A673 (cell line): ENCODE measurements at regions not wholly inside any gene's neighbourhood (a gene's known extent, or its start where the extent isn't known, plus 50 kb on each side); places are given as distances from the start of the nearest gene placed in this dataset.

Source experiments
- BruUV-seq: library from RNA; stranded (reverse); fragments of 400-500 nt; replicated peaks from 2 replicates; lab custom pipeline; 2021; lab: Mats Ljungman, UMichigan
- CTCF ChIA-PET: fragments of 300-600 bp; sonication (Branson Sonifier 250); formaldehyde crosslinking; loops from one replicate; lab custom pipeline; 2022; ENCODE audit warnings: antibody characterized with exemption; lab: Charles Lee
- POLR2A ChIA-PET: fragments of 300-600 bp; sonication (Branson Sonifier 250); formaldehyde crosslinking; loops from one replicate; lab custom pipeline; 2022; ENCODE audit warnings: antibody characterized with exemption; ENCODE audit not compliant: low non-redundant PET; lab: Charles Lee
- DNase-seq: peaks from one replicate; pipeline ENCODE4 v3.0.0-alpha.2; 2015; ENCODE audit warnings: low spot score
- H3K27ac ChIP-seq: fragments of 200-600 bp; sonication (generic); 2 replicates; pipeline ENCODE4 v1.5.1; 2016; ENCODE audit warnings: mixed run types, low read depth, mild to moderate bottlenecking, mixed read lengths, antibody characterized with exemption, low read length; ENCODE audit not compliant: poor library complexity, severe bottlenecking
- H3K27me3 ChIP-seq: fragments of 200-600 bp; sonication (generic); replicated peaks from 2 replicates; pipeline ENCODE4 v1.6.1; 2017; ENCODE audit warnings: mixed run types, low read depth, mild to moderate bottlenecking, mixed read lengths, antibody characterized with exemption, low read length; ENCODE audit not compliant: insufficient read depth, poor library complexity
- H3K36me3 ChIP-seq: fragments of 200-600 bp; sonication (generic); 2 replicates; pipeline ENCODE4 v1.6.1; 2016; ENCODE audit warnings: mixed run types, mild to moderate bottlenecking, mixed read lengths, antibody characterized with exemption, low read length; ENCODE audit not compliant: insufficient read depth, poor library complexity, severe bottlenecking
- H3K4me1 ChIP-seq: fragments of 200-600 bp; sonication (generic); 2 replicates; pipeline ENCODE4 v1.6.1; 2017; ENCODE audit warnings: mixed run types, mild to moderate bottlenecking, mixed read lengths, antibody characterized with exemption, low read length; ENCODE audit not compliant: insufficient read depth, poor library complexity, severe bottlenecking
- H3K4me3 ChIP-seq: fragments of 200-600 bp; sonication (generic); 2 replicates; pipeline ENCODE4 v1.5.1; 2016; ENCODE audit warnings: low read depth, mixed run types, mild to moderate bottlenecking, mixed read lengths, low read length; ENCODE audit not compliant: poor library complexity, severe bottlenecking
- H3K9me3 ChIP-seq: fragments of 200-600 bp; sonication (generic); 2 replicates; pipeline ENCODE4 v1.6.1; 2016; ENCODE audit warnings: mixed run types, low read depth, mild to moderate bottlenecking, mixed read lengths, antibody characterized with exemption, low read length; ENCODE audit not compliant: poor library complexity, severe bottlenecking
- EZH2 ChIP-seq: fragments of 200-600 bp; sonication (generic); IDR thresholded peaks from 2 replicates; pipeline ENCODE4 v1.6.1; 2017; ENCODE audit warnings: borderline replicate concordance, low read depth, mild to moderate bottlenecking, mixed read lengths, antibody characterized with exemption, low read length; ENCODE audit not compliant: poor library complexity, severe bottlenecking
- intact Hi-C: fragments of 100-400 bp; cut with micrococcal nuclease; formaldehyde crosslinking; loops from one replicate; pipeline ENCODE4 v1.10.0; 2022; ENCODE audit not compliant: unreplicated experiment
- TF ChIP-seq, protein P1 (sequence below): fragments of 300-800, 200-600 bp; sonication (generic); conservative IDR thresholded peaks from 2 replicates; pipeline ENCODE4 v1.5.1; 2017; ENCODE audit warnings: low read depth, mild to moderate bottlenecking, antibody characterized with exemption, low read length, moderate library complexity, mixed read lengths

DNA sequence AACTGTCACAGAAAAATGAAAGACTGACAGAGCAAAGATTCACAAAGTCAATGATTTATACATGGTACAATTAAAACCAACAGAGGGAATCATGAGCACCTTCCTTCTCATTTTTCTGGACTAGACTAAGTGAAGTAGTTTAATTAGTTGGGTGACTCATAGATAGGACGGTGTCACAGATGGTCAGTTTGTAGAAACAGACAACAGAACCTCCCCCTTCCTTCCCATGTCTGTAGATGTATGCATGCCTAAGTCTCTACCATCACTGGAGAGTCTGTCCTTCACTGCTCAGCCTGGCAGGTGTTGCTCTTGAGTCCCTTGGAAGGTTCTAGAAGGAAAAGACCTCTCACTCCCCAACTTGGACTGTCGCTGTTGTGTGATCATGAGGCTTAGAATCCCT lies 75.4 kb upstream of the EEF1E1 start:
- Histone ChIP-seq H3K4me3 (no peak overlapping the region), H3K9me3 (no peaks in the 10 kb centered on the region), H3K36me3 (no peaks in the 10 kb centered on the region), H3K4me1 (no peaks in the 10 kb centered on the region), H3K27ac (no peak overlapping the region), H3K27me3 (no peaks in the 10 kb centered on the region)
- BruUV-seq: no TSS peak
- POLR2A ChIA-PET: no interaction called here
- TF ChIP-seq EZH2: no peak
- TF ChIP-seq, protein P1, sequence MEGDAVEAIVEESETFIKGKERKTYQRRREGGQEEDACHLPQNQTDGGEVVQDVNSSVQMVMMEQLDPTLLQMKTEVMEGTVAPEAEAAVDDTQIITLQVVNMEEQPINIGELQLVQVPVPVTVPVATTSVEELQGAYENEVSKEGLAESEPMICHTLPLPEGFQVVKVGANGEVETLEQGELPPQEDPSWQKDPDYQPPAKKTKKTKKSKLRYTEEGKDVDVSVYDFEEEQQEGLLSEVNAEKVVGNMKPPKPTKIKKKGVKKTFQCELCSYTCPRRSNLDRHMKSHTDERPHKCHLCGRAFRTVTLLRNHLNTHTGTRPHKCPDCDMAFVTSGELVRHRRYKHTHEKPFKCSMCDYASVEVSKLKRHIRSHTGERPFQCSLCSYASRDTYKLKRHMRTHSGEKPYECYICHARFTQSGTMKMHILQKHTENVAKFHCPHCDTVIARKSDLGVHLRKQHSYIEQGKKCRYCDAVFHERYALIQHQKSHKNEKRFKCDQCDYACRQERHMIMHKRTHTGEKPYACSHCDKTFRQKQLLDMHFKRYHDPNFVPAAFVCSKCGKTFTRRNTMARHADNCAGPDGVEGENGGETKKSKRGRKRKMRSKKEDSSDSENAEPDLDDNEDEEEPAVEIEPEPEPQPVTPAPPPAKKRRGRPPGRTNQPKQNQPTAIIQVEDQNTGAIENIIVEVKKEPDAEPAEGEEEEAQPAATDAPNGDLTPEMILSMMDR: no peak
- intact Hi-C loops: no loop called here
- DNase-seq: no peak
- CTCF ChIA-PET: no interaction called here

GRCh38 chr6:8175046-8175777 lies 72.9 kb upstream of the EEF1E1 start:
- ChIA-PET CTCF (no interaction called here), POLR2A (no interaction called here)
- TF ChIP-seq, protein P1: no peak
- TF ChIP-seq EZH2: no peak
- DNase-seq: no peak
- Histone ChIP-seq H3K27me3 (no peaks in the 10 kb centered on the region), H3K4me1 (no peaks in the 10 kb centered on the region), H3K36me3 (no peaks in the 10 kb centered on the region), H3K4me3 (no peak overlapping the region), H3K9me3 (no peaks in the 10 kb centered on the region), H3K27ac (no peak overlapping the region)
- BruUV-seq: no TSS peak
- intact Hi-C loops: no loop called here

GRCh38 chr6:8174571-8174970 lies 72.2 kb upstream of the EEF1E1 start:
- ChIA-PET CTCF (no interaction called here), POLR2A (no interaction called here)
- H3K9me3 ChIP-seq: no peaks in the 10 kb centered on the region
- H3K27me3 ChIP-seq: no peaks in the 10 kb centered on the region
- TF ChIP-seq, protein P1: no peak
- TF ChIP-seq EZH2: no peak
- no peak overlapping the region for H3K27ac ChIP-seq
- intact Hi-C loops: no loop called here
- no peaks in the 10 kb centered on the region for H3K36me3 ChIP-seq
- DNase-seq: no peak
- H3K4me3 ChIP-seq: no peak overlapping the region
- H3K4me1 ChIP-seq: no peaks in the 10 kb centered on the region
- BruUV-seq: no TSS peak
